ENCODE measurements at regions not wholly inside any gene's neighbourhood (a gene's known extent, or its start where the extent isn't known, plus 50 kb on each side); places are given as distances from the start of the nearest gene placed in this dataset.

GRCh38 chr18:77442393-77442792, 192.7 kb downstream of the GALR1 start:
- no peak for TF ChIP-seq POLR2AphosphoS5 (IDR thresholded peaks at IDR 0.05; ENCODE audit: insufficient read depth in 1 of 2, low read depth in 1 of 2)
- TF ChIP-seq CTCF (IDR thresholded peaks at IDR 0.05), result no peak
- no peak for TF ChIP-seq POLR2A (IDR thresholded peaks at IDR 0.05)

Measured in vagina (tissue), 2 donors.